NT2/D1 (cell line): ENCODE measurements at regions not wholly inside any gene's neighbourhood (a gene's known extent, or its start where the extent isn't known, plus 50 kb on each side); places are given as distances from the start of the nearest gene placed in this dataset.

ENCODE experiments used
- DNase-seq: peaks from one replicate; pipeline ENCODE4 v3.0.0-alpha.2; 2011; ENCODE audit warnings: low read depth, low spot score
- H3K27me3 ChIP-seq: 2 replicates; pipeline ENCODE4 v1.6.0; 2011; ENCODE audit warnings: mild to moderate bottlenecking; ENCODE audit not compliant: insufficient read length, insufficient read depth
- H3K36me3 ChIP-seq: 2 replicates; pipeline ENCODE4 v1.6.1; 2011; ENCODE audit warnings: mild to moderate bottlenecking, low read length, mixed read lengths; ENCODE audit not compliant: insufficient read depth, insufficient read length
- H3K4me1 ChIP-seq: 2 replicates; pipeline ENCODE4 v1.5.1; 2011; ENCODE audit not compliant: insufficient read depth, insufficient read length
- H3K4me3 ChIP-seq: 2 replicates; pipeline ENCODE4 v1.5.1; 2011; ENCODE audit warnings: low read depth; ENCODE audit not compliant: insufficient read length
- H3K9ac ChIP-seq: 2 replicates; pipeline ENCODE4 v1.6.0; 2011; ENCODE audit warnings: low read depth; ENCODE audit not compliant: insufficient read length
- H3K9me3 ChIP-seq: 2 replicates; pipeline ENCODE4 v1.5.1; 2011; ENCODE audit warnings: mild to moderate bottlenecking, low read length; ENCODE audit not compliant: insufficient read depth
- SUZ12 ChIP-seq: IDR thresholded peaks from 2 replicates; pipeline ENCODE4 v1.6.1; 2011; ENCODE audit not compliant: insufficient read length, insufficient read depth; ENCODE audit errors: extremely low read depth
- YY1 ChIP-seq: IDR thresholded peaks from 2 replicates; pipeline ENCODE4 v1.6.1; 2011; ENCODE audit not compliant: insufficient read length, insufficient read depth
- ZNF274 ChIP-seq: IDR thresholded peaks from 2 replicates; pipeline ENCODE4 v1.6.1; 2011; ENCODE audit warnings: mild to moderate bottlenecking, low read depth, low read length

DNA sequence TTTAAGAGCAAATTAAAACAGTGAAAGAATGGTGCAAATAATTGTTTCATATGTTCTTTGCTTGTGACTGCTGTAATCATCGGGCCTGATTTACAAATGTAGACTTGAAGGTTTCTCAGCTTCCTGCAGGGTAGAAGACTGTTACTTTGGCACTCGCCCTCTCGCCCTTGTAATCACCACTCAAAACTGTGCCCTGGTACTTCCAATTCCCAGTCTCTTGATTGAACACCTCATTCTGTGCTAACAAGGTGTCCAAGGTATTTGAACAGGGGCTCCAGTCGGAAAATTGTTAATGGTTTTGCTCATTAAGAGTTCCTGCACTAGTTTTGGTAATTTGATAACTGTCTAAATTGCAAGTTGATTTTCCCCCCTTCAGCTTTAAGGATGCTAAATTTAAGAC, 209.5 kb downstream of the ZIC1 start:
- TF ChIP-seq SUZ12 (no peak), YY1 (no peak), ZNF274 (no peak)
- no peaks in the 10 kb centered on the region for H3K9me3 ChIP-seq
- H3K27me3 ChIP-seq = no peaks in the 10 kb centered on the region
- no peak overlapping the region for H3K4me3 ChIP-seq
- DNase-seq = no peak
- no peaks in the 10 kb centered on the region for H3K36me3 ChIP-seq
- no peak overlapping the region for H3K9ac ChIP-seq
- H3K4me1 ChIP-seq = no peaks in the 10 kb centered on the region

DNA sequence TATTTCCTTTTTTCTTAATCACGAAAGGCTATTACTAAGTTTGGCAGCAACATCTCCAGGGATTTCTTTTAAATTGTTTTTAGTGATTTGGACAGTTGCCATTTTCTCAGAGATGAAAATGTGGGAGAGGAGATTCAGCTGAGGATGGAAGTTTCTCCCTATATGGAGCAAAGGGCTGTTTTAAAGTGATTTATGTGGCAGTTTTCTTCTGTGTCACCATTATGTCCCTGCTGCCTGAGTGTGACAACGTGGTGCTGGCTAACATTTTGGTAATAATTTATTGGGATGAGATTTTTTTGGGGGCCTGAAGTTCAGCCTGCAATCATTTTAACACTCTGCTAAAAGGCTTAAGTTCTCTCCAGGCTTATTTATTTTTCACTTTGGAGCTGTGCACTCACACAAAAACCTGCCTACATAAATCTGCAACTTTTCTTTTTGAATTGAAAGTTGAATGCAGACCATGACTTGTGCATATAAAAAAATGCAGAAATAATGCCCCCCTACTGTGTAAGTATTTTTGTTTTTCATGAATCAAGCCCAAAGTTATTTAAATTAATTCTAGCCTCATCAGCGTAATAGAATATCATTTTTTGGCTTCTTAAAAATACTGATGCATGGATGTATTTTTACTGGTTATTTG, 210.9 kb downstream of the ZIC1 start:
- H3K9ac ChIP-seq = no peak overlapping the region
- no peak overlapping the region for H3K4me3 ChIP-seq
- no peaks in the 10 kb centered on the region for H3K9me3 ChIP-seq
- no peak for TF ChIP-seq ZNF274
- TF ChIP-seq SUZ12 = no peak
- TF ChIP-seq YY1 = no peak
- no peaks in the 10 kb centered on the region for H3K4me1 ChIP-seq
- no peaks in the 10 kb centered on the region for H3K27me3 ChIP-seq
- H3K36me3 ChIP-seq = no peaks in the 10 kb centered on the region
- DNase-seq = no peak

DNA sequence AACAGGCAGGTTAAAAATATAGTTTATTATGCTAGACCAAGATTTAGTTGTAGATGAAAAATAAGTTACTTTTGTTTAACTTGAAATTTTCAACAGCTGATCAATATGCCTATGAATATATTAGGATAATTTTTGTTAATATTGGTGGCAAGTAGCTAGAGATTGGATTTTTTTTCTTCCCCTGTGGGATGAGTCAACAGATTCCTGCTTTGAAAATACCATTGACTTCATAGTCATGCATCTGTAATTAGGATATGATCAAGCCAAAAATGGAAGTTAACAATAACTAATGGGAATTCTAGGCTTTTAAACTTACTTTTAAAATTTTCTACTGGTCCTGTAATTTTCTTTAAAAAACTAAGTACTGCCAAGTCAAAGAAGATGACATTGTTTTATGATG, 211.7 kb downstream of the ZIC1 start:
- no peaks in the 10 kb centered on the region for H3K27me3 ChIP-seq
- no peaks in the 10 kb centered on the region for H3K4me1 ChIP-seq
- no peak for DNase-seq
- no peak overlapping the region for H3K4me3 ChIP-seq
- no peak overlapping the region for H3K9ac ChIP-seq
- H3K36me3 ChIP-seq = no peaks in the 10 kb centered on the region
- no peak for TF ChIP-seq YY1
- TF ChIP-seq ZNF274 = no peak
- no peak for TF ChIP-seq SUZ12
- H3K9me3 ChIP-seq = no peaks in the 10 kb centered on the region

DNA sequence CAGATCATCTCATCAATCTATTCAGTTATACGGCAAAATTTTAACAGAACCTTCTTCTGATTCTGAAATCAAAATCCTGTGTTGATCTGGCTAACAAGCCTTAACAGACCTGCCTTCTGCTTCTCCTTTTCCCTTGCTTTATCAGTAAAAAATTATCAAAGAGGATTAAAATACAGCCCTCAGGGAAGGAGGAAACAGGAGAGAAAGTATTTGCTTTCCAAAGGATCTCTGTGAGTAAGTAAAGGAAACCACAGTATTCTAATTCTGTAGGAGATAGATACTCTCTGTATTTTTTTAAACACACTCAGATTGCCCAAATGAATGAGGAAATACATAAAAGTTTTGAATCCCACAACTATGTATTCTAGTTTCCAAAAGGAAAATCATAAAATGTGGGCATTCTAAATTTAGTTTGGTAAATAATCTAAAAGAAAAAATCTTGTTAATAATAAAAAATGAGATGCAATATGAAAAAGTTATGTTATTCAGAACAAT, 221.8 kb downstream of the ZIC1 start:
- Histone ChIP-seq H3K9me3 (no peaks in the 10 kb centered on the region), H3K4me1 (no peaks in the 10 kb centered on the region), H3K27me3 (no peaks in the 10 kb centered on the region), H3K4me3 (no peak overlapping the region), H3K36me3 (no peaks in the 10 kb centered on the region), H3K9ac (no peak overlapping the region)
- no peak for DNase-seq
- TF ChIP-seq YY1 = no peak
- no peak for TF ChIP-seq SUZ12
- no peak for TF ChIP-seq ZNF274

DNA sequence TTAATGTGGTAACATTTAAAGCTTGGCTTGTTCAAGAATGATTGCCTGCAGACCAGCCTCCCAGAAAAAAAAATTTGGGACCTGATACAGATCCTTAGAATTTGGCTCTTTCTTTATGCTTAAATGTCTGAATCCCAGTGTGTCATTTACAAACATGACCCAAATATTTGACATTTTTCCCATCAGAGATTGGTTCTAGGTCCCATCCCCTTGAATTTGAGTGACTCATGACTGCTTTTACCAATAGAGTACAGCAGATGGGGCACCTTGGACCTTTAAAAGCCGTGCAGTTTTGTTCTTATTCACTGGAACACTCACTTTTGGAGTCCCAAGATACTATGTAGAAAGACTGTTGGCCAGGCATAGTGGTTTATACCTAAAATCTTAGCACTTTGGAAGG, 231.6 kb downstream of the ZIC1 start:
- Histone ChIP-seq H3K9ac (no peak overlapping the region), H3K9me3 (peaks cover 4% of the 10 kb centered on the region; the same call in 1 of the 2 replicates), H3K36me3 (no peaks in the 10 kb centered on the region), H3K27me3 (no peaks in the 10 kb centered on the region), H3K4me1 (no peaks in the 10 kb centered on the region), H3K4me3 (no peak overlapping the region)
- TF ChIP-seq ZNF274 (no peak), SUZ12 (no peak), YY1 (no peak)
- no peak for DNase-seq

DNA sequence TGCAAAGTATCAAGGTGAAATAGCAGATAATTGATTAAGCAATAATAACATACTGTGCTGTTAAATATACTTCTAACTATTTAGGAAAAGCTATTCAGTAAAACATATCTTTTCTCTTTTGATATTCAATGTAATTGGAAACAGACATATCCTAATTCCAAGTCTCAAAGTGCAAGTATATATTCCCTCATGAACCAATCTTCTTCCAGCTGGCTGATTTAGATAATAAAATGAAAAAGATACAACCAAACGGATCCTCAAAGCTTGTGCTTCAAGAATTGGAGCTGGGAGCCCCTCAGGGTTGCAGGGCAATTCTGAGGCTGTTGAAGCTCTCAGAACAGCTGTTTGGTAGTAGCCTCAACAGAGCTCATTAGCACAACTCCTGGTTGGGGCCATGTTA, 236.6 kb downstream of the ZIC1 start:
- Histone ChIP-seq H3K9me3 (no peaks in the 10 kb centered on the region), H3K36me3 (no peaks in the 10 kb centered on the region), H3K4me3 (no peak overlapping the region), H3K27me3 (no peaks in the 10 kb centered on the region), H3K9ac (no peak overlapping the region), H3K4me1 (no peaks in the 10 kb centered on the region)
- TF ChIP-seq SUZ12 (no peak), YY1 (no peak), ZNF274 (no peak)
- no peak for DNase-seq

DNA sequence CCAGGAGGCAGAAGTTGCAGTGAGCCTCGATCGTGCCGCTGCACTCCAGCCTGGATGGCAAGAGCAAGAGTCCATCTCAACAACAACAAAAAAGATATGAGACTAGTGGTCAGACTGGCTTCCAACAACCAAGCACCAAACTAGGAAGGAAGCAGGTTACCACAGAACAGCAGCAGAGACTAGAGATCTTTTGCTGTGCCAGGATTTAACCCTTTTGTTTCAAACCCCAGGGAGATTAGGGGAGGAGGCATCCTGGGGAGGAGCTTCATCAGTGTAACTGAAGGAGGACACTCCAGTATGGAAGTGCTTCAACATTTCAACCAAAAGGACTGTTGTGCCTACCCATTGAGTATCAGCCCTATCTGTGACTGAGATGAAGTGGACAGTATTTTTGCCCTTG, 240.3 kb downstream of the ZIC1 start:
- no peak for DNase-seq
- Histone ChIP-seq H3K4me1 (no peaks in the 10 kb centered on the region), H3K27me3 (no peaks in the 10 kb centered on the region), H3K4me3 (no peak overlapping the region), H3K9me3 (no peaks in the 10 kb centered on the region), H3K36me3 (no peaks in the 10 kb centered on the region), H3K9ac (no peak overlapping the region)
- TF ChIP-seq SUZ12 (no peak), YY1 (no peak), ZNF274 (no peak)
